IPS-18a (cell line): ENCODE measurements at regions not wholly inside any gene's neighbourhood (a gene's known extent, or its start where the extent isn't known, plus 50 kb on each side); places are given as distances from the start of the nearest gene placed in this dataset.
"Not testable (repeated sequence)": the region's sequence is repeated elsewhere in the genome, so short reads cannot be mapped to it uniquely, and the experiment has no call there.

Experiments
- H3K27ac ChIP-seq: one replicate; pipeline ENCODE4 v1.5.1; 2013; ENCODE audit warnings: low read length
- H3K27me3 ChIP-seq: one replicate; pipeline ENCODE4 v1.6.1; 2013; ENCODE audit warnings: mild to moderate bottlenecking, low read length; ENCODE audit not compliant: control insufficient read depth, insufficient read depth
- H3K36me3 ChIP-seq: one replicate; pipeline ENCODE4 v1.6.1; 2013; ENCODE audit warnings: low read depth, low read length; ENCODE audit not compliant: control insufficient read depth
- H3K4me1 ChIP-seq: one replicate; pipeline ENCODE4 v1.6.1; 2013; ENCODE audit warnings: low read depth, low read length; ENCODE audit not compliant: control insufficient read depth
- H3K4me3 ChIP-seq: one replicate; pipeline ENCODE4 v1.5.1; 2013; ENCODE audit warnings: low read length
- H3K9ac ChIP-seq: one replicate; pipeline ENCODE4 v1.6.1; 2013; ENCODE audit warnings: mild to moderate bottlenecking, low read length, moderate library complexity
- H3K9me3 ChIP-seq: one replicate; pipeline ENCODE4 v1.6.1; 2013; ENCODE audit warnings: low read depth, low read length; ENCODE audit not compliant: control insufficient read depth

- H3K9me3 ChIP-seq: no peaks in the 10 kb centered on the region
- no peaks in the 10 kb centered on the region for H3K27me3 ChIP-seq
- no peak overlapping the region for H3K9ac ChIP-seq
- no peak overlapping the region for H3K27ac ChIP-seq
- H3K4me1 ChIP-seq: no peaks in the 10 kb centered on the region
- no peaks in the 10 kb centered on the region for H3K36me3 ChIP-seq
- no peak overlapping the region for H3K4me3 ChIP-seq
Observed at GRCh38 chr11:87812571-87813365, 362.5 kb downstream of the RAB38 start.

- Histone ChIP-seq H3K4me1 (no peaks in the 10 kb centered on the region), H3K9me3 (no peaks in the 10 kb centered on the region), H3K27me3 (no peaks in the 10 kb centered on the region), H3K27ac (no peak overlapping the region), H3K36me3 (no peaks in the 10 kb centered on the region), H3K4me3 (no peak overlapping the region), H3K9ac (no peak overlapping the region)
Observed at GRCh38 chr11:87810486-87810885, 364.8 kb downstream of the RAB38 start.

- H3K4me3 ChIP-seq: no peak overlapping the region
- H3K4me1 ChIP-seq: no peaks in the 10 kb centered on the region
- no peak overlapping the region for H3K9ac ChIP-seq
- no peak overlapping the region for H3K27ac ChIP-seq
- H3K9me3 ChIP-seq: no peaks in the 10 kb centered on the region
- H3K36me3 ChIP-seq: no peaks in the 10 kb centered on the region
- H3K27me3 ChIP-seq: no peaks in the 10 kb centered on the region
Observed at GRCh38 chr11:87809256-87809655, 366.0 kb downstream of the RAB38 start.

GRCh38 chr11:87804176-87804575, 371.1 kb downstream of the RAB38 start:
- Histone ChIP-seq H3K27me3 (no peaks in the 10 kb centered on the region), H3K4me3 (no peak overlapping the region), H3K36me3 (no peaks in the 10 kb centered on the region), H3K4me1 (no peaks in the 10 kb centered on the region), H3K27ac (no peak overlapping the region), H3K9ac (no peak overlapping the region), H3K9me3 (no peaks in the 10 kb centered on the region)

DNA sequence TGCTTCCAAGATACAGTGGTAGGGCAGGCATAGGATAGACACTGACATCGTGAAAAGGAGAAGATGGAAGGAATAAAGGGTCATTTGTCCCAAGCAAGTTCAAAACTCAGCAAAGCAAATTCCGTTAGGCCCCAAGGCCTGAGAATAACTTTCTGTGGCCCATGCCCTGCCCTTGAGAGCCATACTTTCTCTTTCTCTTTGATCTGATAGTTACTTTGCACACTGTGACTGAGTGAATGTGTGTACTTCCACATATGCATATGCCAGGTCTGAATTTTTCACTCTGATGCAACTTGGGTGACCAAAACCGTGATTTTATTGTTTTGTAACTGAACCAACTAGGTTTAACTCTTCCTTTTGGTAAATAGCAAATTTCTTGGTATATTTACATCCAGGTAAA, 371.5 kb downstream of the RAB38 start:
- no peak overlapping the region for H3K4me3 ChIP-seq
- no peaks in the 10 kb centered on the region for H3K9me3 ChIP-seq
- no peak overlapping the region for H3K9ac ChIP-seq
- no peaks in the 10 kb centered on the region for H3K36me3 ChIP-seq
- H3K4me1 ChIP-seq: no peaks in the 10 kb centered on the region
- no peak overlapping the region for H3K27ac ChIP-seq
- H3K27me3 ChIP-seq: no peaks in the 10 kb centered on the region

GRCh38 chr11:87784862-87785261, 390.4 kb downstream of the RAB38 start:
- not testable (repeated sequence) for H3K9ac ChIP-seq, H3K36me3 ChIP-seq, H3K4me1 ChIP-seq, H3K9me3 ChIP-seq, H3K4me3 ChIP-seq, H3K27ac ChIP-seq, H3K27me3 ChIP-seq

DNA sequence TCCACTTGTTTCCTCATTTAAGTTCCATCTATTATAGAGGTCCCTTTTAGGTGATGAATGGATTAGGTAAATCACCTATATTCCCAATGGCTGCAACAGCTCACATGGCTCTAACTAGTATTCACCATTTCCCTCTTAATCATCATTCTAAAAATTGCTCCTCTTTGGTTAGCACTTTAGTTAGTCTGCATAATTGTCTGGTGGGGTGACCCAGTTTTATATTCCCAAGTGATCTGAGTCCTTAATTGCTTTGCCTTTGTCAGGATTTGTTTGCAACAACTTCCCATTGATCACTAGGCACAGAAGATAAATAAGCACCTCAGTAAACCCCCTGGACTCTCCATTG, 395.2 kb downstream of the RAB38 start:
- H3K4me3 ChIP-seq: no peak overlapping the region
- no peak overlapping the region for H3K9ac ChIP-seq
- H3K27ac ChIP-seq: no peak overlapping the region

GRCh38 chr11:87779276-87780067, 395.8 kb downstream of the RAB38 start:
- Histone ChIP-seq H3K4me1 (no peaks in the 10 kb centered on the region), H3K4me3 (no peak overlapping the region), H3K9ac (no peak overlapping the region), H3K36me3 (no peaks in the 10 kb centered on the region), H3K9me3 (no peaks in the 10 kb centered on the region), H3K27me3 (no peaks in the 10 kb centered on the region), H3K27ac (no peak overlapping the region)

More for the DNA sequence above, 395.2 kb downstream of the RAB38 start:
- Histone ChIP-seq H3K36me3 (no peaks in the 10 kb centered on the region), H3K27me3 (no peaks in the 10 kb centered on the region), H3K9me3 (no peaks in the 10 kb centered on the region), H3K4me1 (no peaks in the 10 kb centered on the region)

DNA sequence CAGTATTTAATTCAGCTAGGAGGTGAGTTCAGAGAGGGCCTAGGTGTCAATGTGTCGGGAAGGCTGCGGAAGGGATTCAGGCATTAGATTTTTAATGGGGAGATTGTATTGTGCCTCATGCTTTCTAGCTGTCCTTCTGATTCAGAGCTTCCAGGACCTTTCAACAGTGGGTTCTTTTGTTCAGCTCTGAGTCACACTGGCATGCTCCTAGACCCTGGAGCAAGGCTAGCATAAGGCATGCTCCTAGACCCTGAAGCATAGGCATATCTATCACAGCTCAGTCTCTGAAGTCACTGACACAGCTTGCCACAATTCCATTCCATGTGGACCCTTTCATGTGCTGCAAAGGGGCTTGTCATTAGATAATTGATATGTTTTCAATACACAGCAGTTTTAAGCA, 396.9 kb downstream of the RAB38 start:
- Histone ChIP-seq H3K9ac (no peak overlapping the region), H3K4me1 (no peaks in the 10 kb centered on the region), H3K27ac (no peak overlapping the region), H3K27me3 (no peaks in the 10 kb centered on the region), H3K4me3 (no peak overlapping the region), H3K36me3 (no peaks in the 10 kb centered on the region), H3K9me3 (no peaks in the 10 kb centered on the region)

DNA sequence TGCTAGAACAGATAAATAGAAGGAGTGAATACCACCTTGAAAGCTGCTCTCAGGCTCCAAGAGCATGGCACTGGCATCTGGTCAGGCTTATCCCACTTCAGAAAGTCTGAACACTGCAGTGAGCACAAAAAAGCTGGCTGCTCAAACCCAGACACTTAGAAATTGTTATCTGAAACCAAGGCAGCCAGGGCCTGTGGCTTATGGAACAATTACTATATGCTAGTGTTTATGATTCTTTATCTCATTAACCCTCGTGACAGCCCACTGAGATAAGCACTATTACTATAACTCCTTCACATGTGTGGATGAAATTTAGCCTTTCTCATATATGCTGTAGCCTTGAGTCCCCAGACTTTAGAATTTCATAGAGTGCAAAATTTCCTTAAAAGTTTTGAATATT, 400.2 kb downstream of the RAB38 start:
- Histone ChIP-seq H3K9me3 (no peaks in the 10 kb centered on the region), H3K27me3 (no peaks in the 10 kb centered on the region), H3K27ac (no peak overlapping the region), H3K4me1 (no peaks in the 10 kb centered on the region), H3K36me3 (no peaks in the 10 kb centered on the region), H3K9ac (no peak overlapping the region), H3K4me3 (no peak overlapping the region)

DNA sequence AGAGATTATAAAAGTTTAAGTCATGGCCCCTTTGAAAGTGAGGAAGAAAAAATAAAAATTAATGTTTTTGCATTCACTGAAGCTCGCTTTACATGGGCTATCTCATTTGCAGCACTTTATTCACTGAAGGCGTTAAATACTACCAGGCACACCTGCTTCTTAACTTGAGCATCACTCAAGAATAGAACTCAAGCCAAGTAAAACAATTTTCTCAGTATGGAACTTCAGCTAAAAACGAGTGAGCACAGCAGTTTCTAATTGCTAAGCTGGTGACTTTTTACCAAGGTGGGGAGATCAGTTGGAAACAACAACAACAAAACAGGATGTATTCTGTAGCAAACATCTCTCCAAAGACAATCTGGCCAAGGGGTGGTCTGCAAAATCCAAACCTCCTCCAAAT, 405.6 kb downstream of the RAB38 start:
- H3K4me1 ChIP-seq: no peaks in the 10 kb centered on the region
- no peaks in the 10 kb centered on the region for H3K27me3 ChIP-seq
- no peaks in the 10 kb centered on the region for H3K9me3 ChIP-seq
- no peak overlapping the region for H3K4me3 ChIP-seq
- H3K9ac ChIP-seq: no peak overlapping the region
- H3K36me3 ChIP-seq: no peaks in the 10 kb centered on the region
- no peak overlapping the region for H3K27ac ChIP-seq

GRCh38 chr11:87767615-87768014, 407.6 kb downstream of the RAB38 start:
- no peak overlapping the region for H3K9ac ChIP-seq
- H3K27ac ChIP-seq: no peak overlapping the region
- H3K4me3 ChIP-seq: no peak overlapping the region
- no peaks in the 10 kb centered on the region for H3K27me3 ChIP-seq
- no peaks in the 10 kb centered on the region for H3K36me3 ChIP-seq
- H3K9me3 ChIP-seq: no peaks in the 10 kb centered on the region
- no peaks in the 10 kb centered on the region for H3K4me1 ChIP-seq
